GM12878 (cell line): ENCODE measurements at regions not wholly inside any gene's neighbourhood (a gene's known extent, or its start where the extent isn't known, plus 50 kb on each side); places are given as distances from the start of the nearest gene placed in this dataset.

Experiments used
- ATAC-seq: fragments of 200-7000 bp; cut with Tn5 transposase; 3 replicates; pipeline ENCODE4 v1.9.1; 2020; ENCODE audit warnings: mild to moderate bottlenecking, moderate library complexity
- BruUV-seq: library from RNA; stranded (reverse); fragments of 400-500 nt; replicated peaks from 2 replicates; lab custom pipeline; 2021; lab: Mats Ljungman, UMichigan
- CTCF ChIA-PET: fragments of 300-600 bp; sonication (Branson Sonifier 250); formaldehyde crosslinking; extraction: SDS; loops from one replicate; lab custom pipeline; 2021; ENCODE audit warnings: inconsistent platforms; lab: Yijun Ruan, JAX
- POLR2A ChIA-PET: fragments of 350-600 bp; formaldehyde crosslinking; extraction: SDS; loops from one replicate; lab custom pipeline; 2021; ENCODE audit warnings: inconsistent platforms; lab: Charles Lee
- RAD21 ChIA-PET: fragments of 300-600 bp; sonication (Branson Sonifier 250); formaldehyde crosslinking; loops from one replicate; lab custom pipeline; 2023; ENCODE audit warnings: antibody characterized with exemption; ENCODE audit not compliant: unreplicated experiment; lab: Charles Lee
- SMC1A ChIA-PET: fragments of 300-600 bp; sonication (Branson Sonifier 250); formaldehyde crosslinking; loops from one replicate; lab custom pipeline; 2023; ENCODE audit not compliant: unreplicated experiment, uncharacterized antibody; lab: Charles Lee
- DNase-seq: peaks from one replicate; pipeline ENCODE4 v3.0.0-alpha.2; 2011; ENCODE audit warnings: low read depth, low spot score
- FAIRE-seq: peaks from 3 replicates; lab custom pipeline; 2011; peaks lifted over from hg19 to GRCh38; lab: Jason Lieb, UNC
- H2AFZ ChIP-seq: 2 replicates; pipeline ENCODE4 v1.6.0; 2011; ENCODE audit warnings: low read depth, low read length, control low read depth; ENCODE audit not compliant: control insufficient read depth
- H3K27ac ChIP-seq: 2 replicates; pipeline ENCODE4 v1.5.1; 2011; ENCODE audit warnings: control low read depth; ENCODE audit not compliant: control insufficient read depth, insufficient read depth
- H3K27me3 ChIP-seq, 2 experiments: replicated peaks in 1 of 2; 2 replicates each; pipeline versions ENCODE4 v1.6.0 to v1.6.1; 2011; ENCODE audit warnings: low read length in 1 of 2; ENCODE audit not compliant: control insufficient read depth in 2 of 2, insufficient read depth in 2 of 2
- H3K36me3 ChIP-seq, 2 experiments: 2 replicates each; pipeline ENCODE4 v1.5.1; 2011; ENCODE audit warnings: low read length in 1 of 2; ENCODE audit not compliant: control insufficient read depth in 2 of 2, insufficient read depth in 2 of 2
- H3K4me1 ChIP-seq: 2 replicates; pipeline ENCODE4 v1.6.1; 2011; ENCODE audit warnings: mild to moderate bottlenecking, low read length, moderate library complexity, mixed read lengths; ENCODE audit not compliant: control insufficient read depth, insufficient read depth
- H3K4me2 ChIP-seq: 2 replicates; pipeline ENCODE4 v1.6.0; 2011; ENCODE audit warnings: control low read depth; ENCODE audit not compliant: control insufficient read depth, insufficient read depth
- H3K4me3 ChIP-seq: fragments of 200-600 bp; sonication (generic); 2 replicates; pipeline ENCODE4 v1.5.1; 2016
- H3K79me2 ChIP-seq: 2 replicates; pipeline ENCODE4 v1.6.0; 2011; ENCODE audit warnings: low read length; ENCODE audit not compliant: control insufficient read depth, insufficient read depth
- H3K9ac ChIP-seq: 2 replicates; pipeline ENCODE4 v1.8.0; 2011; ENCODE audit warnings: low read length, control low read depth, mixed read lengths; ENCODE audit not compliant: control insufficient read depth, insufficient read depth
- H3K9me3 ChIP-seq: replicated peaks from 3 replicates; pipeline ENCODE4 v1.5.1; 2011; ENCODE audit warnings: mild to moderate bottlenecking, low read length; ENCODE audit not compliant: control insufficient read depth, insufficient read depth
- H4K20me1 ChIP-seq: 2 replicates; pipeline ENCODE4 v1.6.0; 2011; ENCODE audit not compliant: control insufficient read depth, insufficient read depth
- ASH2L ChIP-seq: fragments of 300-600, 200-600 bp; sonication (generic); IDR thresholded peaks from 2 replicates; pipeline ENCODE4 v1.6.1; 2017; ENCODE audit warnings: low read depth, mild to moderate bottlenecking, borderline replicate concordance
- BCL11A ChIP-seq: IDR thresholded peaks from 2 replicates; pipeline ENCODE4 v1.6.1; 2011; ENCODE audit warnings: low read depth, low read length
- BRCA1 ChIP-seq: IDR thresholded peaks from 2 replicates; pipeline ENCODE4 v1.6.1; 2011; ENCODE audit warnings: low read depth, low read length, improper control_type of control experiment
- CBX3 ChIP-seq: fragments of 200-600 bp; sonication (generic); IDR thresholded peaks from 2 replicates; pipeline ENCODE4 v1.6.1; 2016; ENCODE audit warnings: low read depth, borderline replicate concordance
- EZH2 ChIP-seq: IDR thresholded peaks from 2 replicates; pipeline ENCODE4 v1.6.1; 2012; ENCODE audit warnings: low read depth, mild to moderate bottlenecking, control low read depth, inconsistent platforms, low read length, borderline replicate concordance; ENCODE audit not compliant: control insufficient read depth
- FOXK2 ChIP-seq: fragments of 450-650 bp; IDR thresholded peaks from 2 replicates; pipeline ENCODE4 v1.6.1; 2017; ENCODE audit warnings: mild to moderate bottlenecking, moderate library complexity
- MTA2 ChIP-seq: fragments of 450-650 bp; IDR thresholded peaks from 2 replicates; pipeline ENCODE4 v1.6.1; 2016; ENCODE audit warnings: low read depth, mild to moderate bottlenecking, moderate library complexity
- PAX5 ChIP-seq: IDR thresholded peaks from 2 replicates; pipeline ENCODE4 v1.6.1; 2011; ENCODE audit warnings: low read depth, low read length, borderline replicate concordance
- SMAD1 ChIP-seq: fragments of 450-650 bp; IDR thresholded peaks from 2 replicates; pipeline ENCODE4 v1.6.1; 2018; ENCODE audit warnings: mild to moderate bottlenecking, low read depth; ENCODE audit not compliant: partially characterized antibody
- TCF12 ChIP-seq: IDR thresholded peaks from 2 replicates; pipeline ENCODE4 v1.6.1; 2011; ENCODE audit warnings: low read depth, mild to moderate bottlenecking, low read length
- YBX1 ChIP-seq: fragments of 450-650 bp; IDR thresholded peaks from 2 replicates; pipeline ENCODE4 v1.6.1; 2016; ENCODE audit warnings: antibody characterized with exemption
- YY1 ChIP-seq: IDR thresholded peaks from 2 replicates; pipeline ENCODE4 v1.6.1; 2011; ENCODE audit warnings: low read depth, mild to moderate bottlenecking, low read length
- WGBS: methylation state at CpG from one replicate; pipeline ENCODE4 v1.1.6; 2016; ENCODE audit warnings: low lambda C conversion rate; ENCODE audit not compliant: insufficient replicate concordance, insufficient coverage; ENCODE audit errors: missing lambda C conversion rate; 5-methylcytosine and 5-hydroxymethylcytosine counted together
- in situ Hi-C: fragments of 300-500 bp; cut with MboI; formaldehyde crosslinking; loops from 9 replicates; pipeline ENCODE4 v1.14.3; 2018; ENCODE audit warnings: mixed read lengths
- intact Hi-C: fragments of 100-400 bp; cut with micrococcal nuclease; formaldehyde crosslinking; loops from one replicate; pipeline ENCODE4 v1.14.2; 2022; ENCODE audit not compliant: unreplicated experiment
- TF ChIP-seq, protein P1 (sequence below): IDR thresholded peaks from 2 replicates; pipeline ENCODE4 v1.6.1; 2012; ENCODE audit warnings: improper control_type of control experiment, low read depth, low read length; ENCODE audit not compliant: insufficient replicate concordance
- TF ChIP-seq, protein P2 (sequence below): fragments of 450-650 bp; conservative IDR thresholded peaks from 2 replicates; pipeline ENCODE4 v1.6.1; 2017; ENCODE audit warnings: mild to moderate bottlenecking, moderate library complexity

DNA sequence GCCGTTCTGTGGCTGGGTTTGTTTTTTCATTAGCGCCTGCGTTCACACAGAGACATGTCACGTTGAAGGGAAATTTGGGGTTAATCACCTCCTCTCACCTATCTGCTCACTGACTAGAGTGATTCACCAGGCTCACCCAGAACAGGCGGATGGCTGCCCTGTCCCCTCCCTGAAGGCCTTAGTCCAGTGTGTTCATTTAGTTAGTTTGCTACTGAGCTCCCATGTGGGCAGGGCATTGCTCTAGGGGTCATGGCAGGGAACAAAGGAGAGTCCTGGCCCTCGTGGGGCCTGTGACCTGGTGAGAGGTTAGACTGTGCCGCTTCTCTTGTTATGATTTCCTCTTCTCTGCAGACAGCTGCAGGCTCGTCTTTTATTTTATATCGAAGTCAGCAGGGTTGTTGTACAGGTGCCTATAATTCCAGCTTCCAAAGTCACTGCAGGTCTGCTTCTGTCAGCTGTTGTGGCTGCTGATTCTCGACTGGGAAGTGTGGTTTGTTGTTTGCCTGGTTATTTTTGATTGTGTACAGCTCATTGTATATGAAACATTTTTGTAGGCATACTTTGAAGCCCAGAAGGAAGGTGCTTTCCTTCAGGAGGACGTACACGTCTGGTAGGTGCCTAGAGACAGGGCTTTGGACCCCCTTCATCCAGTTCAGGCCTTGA is 73.4 kb upstream of the GSE1 start:
- H4K20me1 ChIP-seq: no peaks in the 10 kb centered on the region
- no peak for DNase-seq
- no peak overlapping the region for H3K27ac ChIP-seq
- H3K79me2 ChIP-seq: no peaks in the 10 kb centered on the region
- intact Hi-C loops (no loop called here), in situ Hi-C loops (no loop called here)
- ChIA-PET SMC1A (interaction anchor here (1.3 kb wide), 1 partner anchor 11 kb away, joined by 5 read pairs; no protein-coding TSS in a partner anchor), RAD21 (no interaction called here), CTCF (interaction anchor here (0.9 to 2.1 kb wide), 3 partner anchors 10 to 49 kb away, joined by 3 to 10 read pairs (median 3); no protein-coding TSS in a partner anchor), POLR2A (no interaction called here)
- H3K27me3 ChIP-seq: no peaks in the 10 kb centered on the region; a peak in 1 of 4 replicates
- H3K9ac ChIP-seq: no peak overlapping the region
- H3K36me3 ChIP-seq: no peaks in the 10 kb centered on the region
- TF ChIP-seq MTA2 (no peak), TCF12 (no peak), PAX5 (no peak), FOXK2 (no peak), BRCA1 (no peak), EZH2 (no peak), ASH2L (no peak), BCL11A (no peak), YY1 (no peak), SMAD1 (no peak), YBX1 (no peak), CBX3 (no peak)
- TF ChIP-seq, protein P1, sequence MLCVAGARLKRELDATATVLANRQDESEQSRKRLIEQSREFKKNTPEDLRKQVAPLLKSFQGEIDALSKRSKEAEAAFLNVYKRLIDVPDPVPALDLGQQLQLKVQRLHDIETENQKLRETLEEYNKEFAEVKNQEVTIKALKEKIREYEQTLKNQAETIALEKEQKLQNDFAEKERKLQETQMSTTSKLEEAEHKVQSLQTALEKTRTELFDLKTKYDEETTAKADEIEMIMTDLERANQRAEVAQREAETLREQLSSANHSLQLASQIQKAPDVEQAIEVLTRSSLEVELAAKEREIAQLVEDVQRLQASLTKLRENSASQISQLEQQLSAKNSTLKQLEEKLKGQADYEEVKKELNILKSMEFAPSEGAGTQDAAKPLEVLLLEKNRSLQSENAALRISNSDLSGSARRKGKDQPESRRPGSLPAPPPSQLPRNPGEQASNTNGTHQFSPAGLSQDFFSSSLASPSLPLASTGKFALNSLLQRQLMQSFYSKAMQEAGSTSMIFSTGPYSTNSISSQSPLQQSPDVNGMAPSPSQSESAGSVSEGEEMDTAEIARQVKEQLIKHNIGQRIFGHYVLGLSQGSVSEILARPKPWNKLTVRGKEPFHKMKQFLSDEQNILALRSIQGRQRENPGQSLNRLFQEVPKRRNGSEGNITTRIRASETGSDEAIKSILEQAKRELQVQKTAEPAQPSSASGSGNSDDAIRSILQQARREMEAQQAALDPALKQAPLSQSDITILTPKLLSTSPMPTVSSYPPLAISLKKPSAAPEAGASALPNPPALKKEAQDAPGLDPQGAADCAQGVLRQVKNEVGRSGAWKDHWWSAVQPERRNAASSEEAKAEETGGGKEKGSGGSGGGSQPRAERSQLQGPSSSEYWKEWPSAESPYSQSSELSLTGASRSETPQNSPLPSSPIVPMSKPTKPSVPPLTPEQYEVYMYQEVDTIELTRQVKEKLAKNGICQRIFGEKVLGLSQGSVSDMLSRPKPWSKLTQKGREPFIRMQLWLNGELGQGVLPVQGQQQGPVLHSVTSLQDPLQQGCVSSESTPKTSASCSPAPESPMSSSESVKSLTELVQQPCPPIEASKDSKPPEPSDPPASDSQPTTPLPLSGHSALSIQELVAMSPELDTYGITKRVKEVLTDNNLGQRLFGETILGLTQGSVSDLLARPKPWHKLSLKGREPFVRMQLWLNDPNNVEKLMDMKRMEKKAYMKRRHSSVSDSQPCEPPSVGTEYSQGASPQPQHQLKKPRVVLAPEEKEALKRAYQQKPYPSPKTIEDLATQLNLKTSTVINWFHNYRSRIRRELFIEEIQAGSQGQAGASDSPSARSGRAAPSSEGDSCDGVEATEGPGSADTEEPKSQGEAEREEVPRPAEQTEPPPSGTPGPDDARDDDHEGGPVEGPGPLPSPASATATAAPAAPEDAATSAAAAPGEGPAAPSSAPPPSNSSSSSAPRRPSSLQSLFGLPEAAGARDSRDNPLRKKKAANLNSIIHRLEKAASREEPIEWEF: no peak
- TF ChIP-seq, protein P2, sequence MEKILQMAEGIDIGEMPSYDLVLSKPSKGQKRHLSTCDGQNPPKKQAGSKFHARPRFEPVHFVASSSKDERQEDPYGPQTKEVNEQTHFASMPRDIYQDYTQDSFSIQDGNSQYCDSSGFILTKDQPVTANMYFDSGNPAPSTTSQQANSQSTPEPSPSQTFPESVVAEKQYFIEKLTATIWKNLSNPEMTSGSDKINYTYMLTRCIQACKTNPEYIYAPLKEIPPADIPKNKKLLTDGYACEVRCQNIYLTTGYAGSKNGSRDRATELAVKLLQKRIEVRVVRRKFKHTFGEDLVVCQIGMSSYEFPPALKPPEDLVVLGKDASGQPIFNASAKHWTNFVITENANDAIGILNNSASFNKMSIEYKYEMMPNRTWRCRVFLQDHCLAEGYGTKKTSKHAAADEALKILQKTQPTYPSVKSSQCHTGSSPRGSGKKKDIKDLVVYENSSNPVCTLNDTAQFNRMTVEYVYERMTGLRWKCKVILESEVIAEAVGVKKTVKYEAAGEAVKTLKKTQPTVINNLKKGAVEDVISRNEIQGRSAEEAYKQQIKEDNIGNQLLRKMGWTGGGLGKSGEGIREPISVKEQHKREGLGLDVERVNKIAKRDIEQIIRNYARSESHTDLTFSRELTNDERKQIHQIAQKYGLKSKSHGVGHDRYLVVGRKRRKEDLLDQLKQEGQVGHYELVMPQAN: no peak
- 14% methylated on average over 12 of the region's 12 CpGs for WGBS
- ATAC-seq: no peak
- FAIRE-seq: no peak
- peaks cover 3% of the 10 kb centered on the region; the same call in 1 of the 3 replicates for H3K9me3 ChIP-seq
- no peak overlapping the region for H3K4me3 ChIP-seq
- no peak overlapping the region for H2AFZ ChIP-seq
- H3K4me1 ChIP-seq: no peaks in the 10 kb centered on the region
- BruUV-seq: no TSS peak
- H3K4me2 ChIP-seq: no peak overlapping the region
